Naive B cell (primary cell): ENCODE measurements at regions not wholly inside any gene's neighbourhood (a gene's known extent, or its start where the extent isn't known, plus 50 kb on each side); places are given as distances from the start of the nearest gene placed in this dataset.
A peak's percentile ranks its signal among the peaks of the same experiment; 100 is the strongest.

ENCODE experiments used
- ATAC-seq, 2 donors: fragments of 150-1000 bp; cut with Tn5 transposase; 2 replicates each; pipeline ENCODE4 v1.10.0; 2021; ENCODE audit warnings: low read depth in 2 of 2, mild to moderate bottlenecking in 2 of 2, moderate library complexity in 2 of 2
- DNase-seq: peaks from one replicate; pipeline ENCODE4 v3.0.0; 2022
- H3K27ac Mint-ChIP-seq, 6 donors: one replicate each; pipeline ENCODE4 v1.8.0; 2020 to 2022; ENCODE audit warnings: mild to moderate bottlenecking in 6 of 6, mixed read lengths in 6 of 6, moderate library complexity in 5 of 6, inconsistent platforms in 2 of 6
- H3K27me3 Mint-ChIP-seq, 3 donors: one replicate each; pipeline ENCODE4 v1.8.0; 2021 to 2022; ENCODE audit warnings: mixed read lengths in 3 of 3, mild to moderate bottlenecking in 1 of 3
- H3K36me3 Mint-ChIP-seq, 2 donors: one replicate each; pipeline ENCODE4 v1.8.0; 2020 to 2022; ENCODE audit warnings: mixed read lengths in 2 of 2, inconsistent platforms in 1 of 2, mild to moderate bottlenecking in 1 of 2
- H3K4me1 Mint-ChIP-seq, 3 donors: one replicate each; pipeline ENCODE4 v1.8.0; 2020 to 2022; ENCODE audit warnings: mixed read lengths in 3 of 3, inconsistent platforms in 1 of 3, mild to moderate bottlenecking in 1 of 3, moderate library complexity in 1 of 3
- H3K4me3 Mint-ChIP-seq, 8 donors: one replicate each; pipeline ENCODE4 v1.8.0; 2020 to 2022; ENCODE audit warnings: mild to moderate bottlenecking in 8 of 8, mixed read lengths in 8 of 8, moderate library complexity in 8 of 8, inconsistent platforms in 2 of 8
- H3K9me3 Mint-ChIP-seq, 7 donors: one replicate each; pipeline ENCODE4 v1.8.0; 2020 to 2022; ENCODE audit warnings: mixed read lengths in 7 of 7, mild to moderate bottlenecking in 5 of 7, inconsistent platforms in 2 of 7, moderate library complexity in 1 of 7

GRCh38 chr12:47554046-47554653 lies 151.7 kb downstream of the RPAP3 start:
- DNase-seq, result no peak
- Mint-ChIP-seq H3K4me3 (no peak overlapping the region), H3K9me3 (peaks cover 7 to 40% (median 20%) of the 10 kb centered on the region in 7 donors), H3K27me3 (peaks cover 5 to 12% (median 11%) of the 10 kb centered on the region in 3 donors), H3K36me3 (peaks cover 10 to 20% of the 10 kb centered on the region in 2 donors), H3K4me1 (no peaks in the 10 kb centered on the region), H3K27ac (peak overlapping the region in 1 of 6 donors; percentile 43)
- no peak for ATAC-seq

- no peak for DNase-seq
- Mint-ChIP-seq H3K27ac (no peak overlapping the region), H3K4me3 (no peak overlapping the region), H3K36me3 (peaks cover 10 to 20% of the 10 kb centered on the region in 2 donors), H3K9me3 (peaks cover 7 to 40% (median 20%) of the 10 kb centered on the region in 7 donors), H3K4me1 (no peaks in the 10 kb centered on the region), H3K27me3 (peaks cover 5 to 13% (median 12%) of the 10 kb centered on the region in 3 donors)
- ATAC-seq, result no peak
These were observed 152.6 kb downstream of the RPAP3 start for GRCh38 chr12:47553266-47553665.

- Mint-ChIP-seq H3K27ac (no peak overlapping the region), H3K27me3 (peaks cover 4 to 8% (median 5%) of the 10 kb centered on the region in 3 donors), H3K9me3 (peaks cover 7 to 40% (median 20%) of the 10 kb centered on the region in 7 donors), H3K4me1 (peaks cover 0 to 2% (median 1%) of the 10 kb centered on the region in 3 donors), H3K36me3 (peaks cover 10 to 20% of the 10 kb centered on the region in 2 donors), H3K4me3 (no peak overlapping the region)
- ATAC-seq (no peak), DNase-seq (no peak)
These were observed 154.4 kb downstream of the RPAP3 start for GRCh38 chr12:47551426-47551851.

- DNase-seq (no peak), ATAC-seq (no peak)
- Mint-ChIP-seq H3K27ac (no peak overlapping the region), H3K4me1 (peaks cover 0 to 11% (median 9%) of the 10 kb centered on the region in 3 donors), H3K4me3 (no peak overlapping the region), H3K9me3 (peaks cover 5 to 28% (median 15%) of the 10 kb centered on the region in 7 donors), H3K27me3 (peaks cover 0 to 8% (median 2%) of the 10 kb centered on the region in 3 donors), H3K36me3 (peaks cover 10 to 13% of the 10 kb centered on the region in 2 donors)
These were observed 156.6 kb downstream of the RPAP3 start for GRCh38 chr12:47549258-47549657.

- H3K9me3 Mint-ChIP-seq, result peaks cover 4 to 20% (median 6%) of the 10 kb centered on the region in 7 donors
- ATAC-seq (no peak), DNase-seq (no peak)
- peaks cover 0 to 11% (median 9%) of the 10 kb centered on the region in 3 donors for H3K4me1 Mint-ChIP-seq
- H3K27me3 Mint-ChIP-seq, result peaks cover 0 to 8% (median 0%) of the 10 kb centered on the region in 3 donors
- no peak overlapping the region for H3K27ac Mint-ChIP-seq
- H3K4me3 Mint-ChIP-seq, result no peak overlapping the region
- H3K36me3 Mint-ChIP-seq, result peaks cover 6% of the 10 kb centered on the region in 2 donors
These were observed 157.4 kb downstream of the RPAP3 start for GRCh38 chr12:47548401-47548800.

GRCh38 chr12:47547077-47547476 lies 158.8 kb downstream of the RPAP3 start:
- Mint-ChIP-seq H3K4me3 (no peak overlapping the region), H3K27me3 (peaks cover 0 to 8% (median 0%) of the 10 kb centered on the region in 3 donors), H3K36me3 (no peaks in the 10 kb centered on the region), H3K4me1 (peaks cover 0 to 11% (median 9%) of the 10 kb centered on the region in 3 donors), H3K9me3 (peaks cover 0 to 6% (median 0%) of the 10 kb centered on the region in 7 donors), H3K27ac (no peak overlapping the region)
- DNase-seq (no peak), ATAC-seq (no peak)

GRCh38 chr12:47545938-47546609 lies 159.8 kb downstream of the RPAP3 start:
- peaks cover 0 to 11% (median 9%) of the 10 kb centered on the region in 3 donors for H3K4me1 Mint-ChIP-seq
- no peak for DNase-seq
- H3K9me3 Mint-ChIP-seq, result no peaks in the 10 kb centered on the region
- H3K27me3 Mint-ChIP-seq, result peaks cover 0 to 8% (median 0%) of the 10 kb centered on the region in 3 donors
- no peak overlapping the region for H3K27ac Mint-ChIP-seq
- no peak overlapping the region for H3K4me3 Mint-ChIP-seq
- no peak for ATAC-seq
- H3K36me3 Mint-ChIP-seq, result no peaks in the 10 kb centered on the region

GRCh38 chr12:47534695-47535094 lies 171.1 kb downstream of the RPAP3 start:
- peaks cover 5 to 52% (median 29%) of the 10 kb centered on the region in 7 donors for H3K9me3 Mint-ChIP-seq
- peaks cover 22% of the 10 kb centered on the region in 2 donors for H3K36me3 Mint-ChIP-seq
- DNase-seq, result no peak
- H3K27me3 Mint-ChIP-seq, result peaks cover 13 to 57% (median 32%) of the 10 kb centered on the region in 3 donors
- no peak overlapping the region for H3K27ac Mint-ChIP-seq
- no peaks in the 10 kb centered on the region for H3K4me1 Mint-ChIP-seq
- no peak overlapping the region for H3K4me3 Mint-ChIP-seq
- ATAC-seq, result no peak

- Mint-ChIP-seq H3K27me3 (peaks cover 15 to 51% (median 37%) of the 10 kb centered on the region in 3 donors), H3K4me1 (no peaks in the 10 kb centered on the region), H3K9me3 (peaks cover 9 to 75% (median 45%) of the 10 kb centered on the region in 7 donors), H3K4me3 (no peak overlapping the region), H3K27ac (no peak overlapping the region), H3K36me3 (peaks cover 22 to 43% of the 10 kb centered on the region in 2 donors)
- no peak for DNase-seq
- ATAC-seq, result no peak
These were observed 175.8 kb downstream of the RPAP3 start for GRCh38 chr12:47530050-47530449.

GRCh38 chr12:47527816-47528215 lies 178.0 kb downstream of the RPAP3 start:
- peaks cover 16 to 43% of the 10 kb centered on the region in 2 donors for H3K36me3 Mint-ChIP-seq
- DNase-seq (no peak), ATAC-seq (no peak)
- peak overlapping the region in 1 of 8 donors; percentile 4 for H3K4me3 Mint-ChIP-seq
- H3K27me3 Mint-ChIP-seq, result peaks cover 16 to 51% (median 38%) of the 10 kb centered on the region in 3 donors
- H3K9me3 Mint-ChIP-seq, result peaks cover 9 to 55% (median 37%) of the 10 kb centered on the region in 7 donors
- H3K27ac Mint-ChIP-seq, result no peak overlapping the region
- H3K4me1 Mint-ChIP-seq, result no peaks in the 10 kb centered on the region

- DNase-seq, result no peak
- peaks cover 8 to 11% of the 10 kb centered on the region in 2 donors for H3K36me3 Mint-ChIP-seq
- no peak overlapping the region for H3K27ac Mint-ChIP-seq
- no peak for ATAC-seq
- no peaks in the 10 kb centered on the region for H3K4me1 Mint-ChIP-seq
- H3K9me3 Mint-ChIP-seq, result peaks cover 7 to 57% (median 29%) of the 10 kb centered on the region in 7 donors
- H3K4me3 Mint-ChIP-seq, result no peak overlapping the region
- peaks cover 11 to 23% (median 14%) of the 10 kb centered on the region in 3 donors for H3K27me3 Mint-ChIP-seq
These were observed 185.8 kb downstream of the RPAP3 start for GRCh38 chr12:47520029-47520428.

GRCh38 chr12:47517122-47517521 lies 188.7 kb downstream of the RPAP3 start:
- peaks cover 12 to 77% (median 40%) of the 10 kb centered on the region in 7 donors for H3K9me3 Mint-ChIP-seq
- H3K27me3 Mint-ChIP-seq, result peaks cover 0 to 14% (median 4%) of the 10 kb centered on the region in 3 donors
- DNase-seq (no peak), ATAC-seq (no peak)
- H3K4me1 Mint-ChIP-seq, result no peaks in the 10 kb centered on the region
- peaks cover 18 to 21% of the 10 kb centered on the region in 2 donors for H3K36me3 Mint-ChIP-seq
- H3K4me3 Mint-ChIP-seq, result no peak overlapping the region
- H3K27ac Mint-ChIP-seq, result peak overlapping the region in 1 of 6 donors; percentile 24

GRCh38 chr12:47509398-47509851 lies 196.4 kb downstream of the RPAP3 start:
- H3K36me3 Mint-ChIP-seq, result peaks cover 6 to 9% of the 10 kb centered on the region in 2 donors
- no peak overlapping the region for H3K27ac Mint-ChIP-seq

More at GRCh38 chr12:47509398-47509851, 196.4 kb downstream of the RPAP3 start:
- Mint-ChIP-seq H3K27me3 (peaks cover 5 to 8% (median 5%) of the 10 kb centered on the region in 3 donors), H3K9me3 (peaks cover 6 to 28% (median 19%) of the 10 kb centered on the region in 7 donors), H3K4me1 (no peaks in the 10 kb centered on the region), H3K4me3 (no peak overlapping the region)
- ATAC-seq (no peak), DNase-seq (no peak)
